K562 (cell line): ENCODE measurements at regions not wholly inside any gene's neighbourhood (a gene's known extent, or its start where the extent isn't known, plus 50 kb on each side); places are given as distances from the start of the nearest gene placed in this dataset.

Experiments used
- EWSR1 ChIP-seq: fragments of 450-650 bp; IDR thresholded peaks from 2 replicates; pipeline ENCODE4 v1.6.1; 2018; ENCODE audit warnings: borderline replicate concordance, mild to moderate bottlenecking, low read depth, moderate library complexity; ENCODE audit not compliant: partially characterized antibody
- HMG20B ChIP-seq: fragments of 250-450 bp; sonication (Bioruptor Pico); IDR thresholded peaks from 2 replicates; pipeline ENCODE4 v1.5.0; 2021; ENCODE audit warnings: mild to moderate bottlenecking
- MAFK ChIP-seq: IDR thresholded peaks from 2 replicates; pipeline ENCODE4 v1.6.1; 2011; ENCODE audit warnings: low read length, improper control_type of control experiment
- MED1 ChIP-seq: sonication (generic); formaldehyde crosslinking; IDR thresholded peaks from 2 replicates; pipeline ENCODE4 v1.8.1; 2023; ENCODE audit warnings: missing genetic modification reagents, borderline replicate concordance
- MTA3 ChIP-seq: fragments of 450-650 bp; formaldehyde crosslinking; IDR thresholded peaks from 2 replicates; pipeline ENCODE4 v1.6.1; 2017; ENCODE audit warnings: mild to moderate bottlenecking, borderline replicate concordance
- NELFE ChIP-seq: IDR thresholded peaks from 2 replicates; pipeline ENCODE4 v1.6.1; 2011; ENCODE audit warnings: mild to moderate bottlenecking; ENCODE audit not compliant: insufficient read depth, insufficient read length
- PHF21A ChIP-seq: fragments of 450-650 bp; IDR thresholded peaks from 2 replicates; pipeline ENCODE4 v1.6.1; 2017; ENCODE audit warnings: low read depth, borderline replicate concordance
- RBBP5 ChIP-seq: fragments of 200-600 bp; sonication (generic); IDR thresholded peaks from 2 replicates; pipeline ENCODE4 v1.6.1; 2012; ENCODE audit warnings: borderline replicate concordance, mild to moderate bottlenecking, low read length, control low read depth, inconsistent platforms; ENCODE audit not compliant: insufficient read depth, poor library complexity, severe bottlenecking
- SP2 ChIP-seq: IDR thresholded peaks from 2 replicates; pipeline ENCODE4 v1.6.1; 2011; ENCODE audit warnings: mild to moderate bottlenecking, low read depth, low read length, moderate library complexity; ENCODE audit not compliant: poor library complexity, severe bottlenecking; ENCODE audit errors: extremely low read depth
- SRF ChIP-seq, 2 experiments: fragments of 250-450, 450-650 bp in 1 of 2; sonication (Bioruptor Pico) in 1 of 2; sonication (generic) in 1 of 2; formaldehyde crosslinking; IDR thresholded peaks; 2 replicates each; pipeline versions ENCODE4 v1.5.0 to v1.5.1; 2020 to 2022; ENCODE audit warnings: mild to moderate bottlenecking in 1 of 2, missing genetic modification reagents in 1 of 2
- TEAD1 ChIP-seq, 2 experiments: fragments of 450-650 bp in 1 of 2; sonication (generic) in 1 of 2; formaldehyde crosslinking; IDR thresholded peaks; 2 replicates each; pipeline versions ENCODE4 v1.4.0 to v1.8.0; 2020 to 2022; ENCODE audit warnings: mild to moderate bottlenecking in 2 of 2, missing genetic modification reagents in 1 of 2
- ZBTB9 ChIP-seq: fragments of 450-650 bp; formaldehyde crosslinking; IDR thresholded peaks from 2 replicates; pipeline ENCODE4 v1.4.0; 2020; ENCODE audit warnings: mild to moderate bottlenecking, moderate library complexity
- ZNF184 ChIP-seq: sonication (generic); formaldehyde crosslinking; IDR thresholded peaks from 2 replicates; pipeline ENCODE4 v1.5.0; 2020; ENCODE audit warnings: missing genetic modification reagents
- ZNF239 ChIP-seq: fragments of 250-450 bp; sonication (Bioruptor Pico); IDR thresholded peaks from 2 replicates; pipeline ENCODE4 v1.4.0; 2020; ENCODE audit warnings: mild to moderate bottlenecking
- ZNF282 ChIP-seq: sonication (generic); formaldehyde crosslinking; IDR thresholded peaks from 2 replicates; pipeline ENCODE4 v1.8.1; 2023; ENCODE audit warnings: missing genetic modification reagents
- ZNF639 ChIP-seq, 2 experiments: fragments of 200-800 bp in 1 of 2; sonication (Bioruptor generic) in 1 of 2; sonication (generic) in 1 of 2; formaldehyde crosslinking in 1 of 2; IDR thresholded peaks in 1 of 2; conservative IDR thresholded peaks in 1 of 2; 2 replicates each; pipeline versions ENCODE4 v1.5.0 to v1.6.1; 2016 to 2020; ENCODE audit warnings: missing compliant biosample characterization in 1 of 2, missing genetic modification characterization in 1 of 2, missing genetic modification reagents in 1 of 2
- ZNF766 ChIP-seq: fragments of 200-800 bp; sonication (Bioruptor generic); conservative IDR thresholded peaks from 2 replicates; pipeline ENCODE4 v1.6.1; 2016; ENCODE audit warnings: missing genetic modification characterization, missing compliant biosample characterization
- TF ChIP-seq, protein P1 (sequence below): fragments of 250-450 bp; sonication (Bioruptor Pico); IDR thresholded peaks from 2 replicates; pipeline ENCODE4 v1.4.0; 2020; ENCODE audit warnings: borderline replicate concordance
- TF ChIP-seq, protein P2 (sequence below): sonication (generic); formaldehyde crosslinking; IDR thresholded peaks from 2 replicates; pipeline ENCODE4 v1.8.0; 2023; ENCODE audit warnings: mild to moderate bottlenecking, missing genetic modification reagents
- TF ChIP-seq, protein P3 (sequence below), 2 experiments: fragments of 450-650 bp; IDR thresholded peaks; 2 replicates each; pipeline ENCODE4 v1.6.1; 2016

DNA sequence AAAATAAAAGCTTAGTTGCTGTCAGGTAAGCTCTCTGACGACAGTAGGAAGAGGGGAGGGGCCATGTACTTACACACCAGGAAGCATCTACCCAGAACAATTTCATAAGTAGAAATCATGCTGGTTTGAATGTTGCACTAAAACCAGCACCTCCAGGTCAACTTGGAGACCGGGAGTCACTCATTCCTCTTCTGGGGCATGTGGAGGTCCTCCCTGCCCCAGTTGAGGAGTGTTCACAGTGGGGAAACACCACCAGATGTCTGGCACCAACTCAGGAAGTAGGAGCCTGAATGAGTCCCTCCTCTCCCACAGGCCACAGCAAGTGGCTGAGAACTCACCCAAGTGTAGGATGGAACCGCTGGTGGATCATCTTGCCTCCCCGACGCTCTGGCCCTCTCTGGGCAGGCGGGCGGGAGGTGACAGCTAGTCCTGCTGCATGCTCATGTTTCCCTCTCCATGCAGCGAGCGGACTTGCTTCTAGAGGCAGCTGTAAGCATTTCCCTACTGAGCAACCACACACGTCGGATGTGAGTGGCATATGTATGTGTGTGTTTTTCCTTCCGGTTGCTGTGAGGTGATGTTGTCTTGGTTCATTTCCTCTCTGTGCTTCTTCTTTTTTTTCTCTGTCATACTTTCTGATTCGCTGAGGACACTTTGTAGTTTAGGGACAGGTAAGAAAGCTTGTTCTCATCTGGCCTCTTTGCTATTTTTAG is 149.5 kb upstream of the NEDD9 start (continued):
- 0 out of 4 replicates have a peak, but pooled peaks of 1 of the 2 experiments have one; percentile 23 for TF ChIP-seq TEAD1 (CRISPR knock-in tag; IDR thresholded peaks at IDR 0.05)
- TF ChIP-seq ZNF184 (CRISPR knock-in tag): no peak
- TF ChIP-seq MAFK: no peak
- no peak for TF ChIP-seq MTA3
- 0 out of 2 replicates have a peak, but pooled peaks have one; percentile 40 for TF ChIP-seq ZNF766 (CRISPR knock-in tag)
- TF ChIP-seq, protein P1, sequence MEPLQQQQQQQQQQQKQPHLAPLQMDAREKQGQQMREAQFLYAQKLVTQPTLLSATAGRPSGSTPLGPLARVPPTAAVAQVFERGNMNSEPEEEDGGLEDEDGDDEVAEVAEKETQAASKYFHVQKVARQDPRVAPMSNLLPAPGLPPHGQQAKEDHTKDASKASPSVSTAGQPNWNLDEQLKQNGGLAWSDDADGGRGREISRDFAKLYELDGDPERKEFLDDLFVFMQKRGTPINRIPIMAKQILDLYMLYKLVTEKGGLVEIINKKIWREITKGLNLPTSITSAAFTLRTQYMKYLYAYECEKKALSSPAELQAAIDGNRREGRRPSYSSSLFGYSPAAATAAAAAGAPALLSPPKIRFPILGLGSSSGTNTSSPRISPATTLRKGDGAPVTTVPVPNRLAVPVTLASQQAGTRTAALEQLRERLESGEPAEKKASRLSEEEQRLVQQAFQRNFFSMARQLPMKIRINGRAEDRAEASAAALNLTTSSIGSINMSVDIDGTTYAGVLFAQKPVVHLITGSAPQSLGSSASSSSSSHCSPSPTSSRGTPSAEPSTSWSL (CRISPR knock-in tag): 0 out of 2 replicates have a peak, but pooled peaks have one; percentile 56
- peak in 1 of 2 experiments; percentile 48; a peak in 2 of 4 replicates for TF ChIP-seq ZNF639 (CRISPR knock-in tag; conservative IDR thresholded peaks at IDR 0.05 in 1 of 2, IDR thresholded peaks at IDR 0.05 in 1 of 2)
- TF ChIP-seq MED1 (CRISPR knock-in tag): no peak
- TF ChIP-seq SP2: no peak
- no peak for TF ChIP-seq RBBP5
- no peak for TF ChIP-seq EWSR1
- TF ChIP-seq ZNF282 (CRISPR knock-in tag): no peak
- no peak for TF ChIP-seq PHF21A
- no peak for TF ChIP-seq HMG20B (CRISPR knock-in tag)
- TF ChIP-seq ZNF239: no peak
- peak; percentile 80; the same call in 1 of the 2 replicates for TF ChIP-seq ZBTB9 (CRISPR knock-in tag)
- TF ChIP-seq SRF (CRISPR knock-in tag; IDR thresholded peaks at IDR 0.05): no peak
- TF ChIP-seq, protein P2, sequence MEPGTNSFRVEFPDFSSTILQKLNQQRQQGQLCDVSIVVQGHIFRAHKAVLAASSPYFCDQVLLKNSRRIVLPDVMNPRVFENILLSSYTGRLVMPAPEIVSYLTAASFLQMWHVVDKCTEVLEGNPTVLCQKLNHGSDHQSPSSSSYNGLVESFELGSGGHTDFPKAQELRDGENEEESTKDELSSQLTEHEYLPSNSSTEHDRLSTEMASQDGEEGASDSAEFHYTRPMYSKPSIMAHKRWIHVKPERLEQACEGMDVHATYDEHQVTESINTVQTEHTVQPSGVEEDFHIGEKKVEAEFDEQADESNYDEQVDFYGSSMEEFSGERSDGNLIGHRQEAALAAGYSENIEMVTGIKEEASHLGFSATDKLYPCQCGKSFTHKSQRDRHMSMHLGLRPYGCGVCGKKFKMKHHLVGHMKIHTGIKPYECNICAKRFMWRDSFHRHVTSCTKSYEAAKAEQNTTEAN (CRISPR knock-in tag): no peak
- TF ChIP-seq, protein P3, sequence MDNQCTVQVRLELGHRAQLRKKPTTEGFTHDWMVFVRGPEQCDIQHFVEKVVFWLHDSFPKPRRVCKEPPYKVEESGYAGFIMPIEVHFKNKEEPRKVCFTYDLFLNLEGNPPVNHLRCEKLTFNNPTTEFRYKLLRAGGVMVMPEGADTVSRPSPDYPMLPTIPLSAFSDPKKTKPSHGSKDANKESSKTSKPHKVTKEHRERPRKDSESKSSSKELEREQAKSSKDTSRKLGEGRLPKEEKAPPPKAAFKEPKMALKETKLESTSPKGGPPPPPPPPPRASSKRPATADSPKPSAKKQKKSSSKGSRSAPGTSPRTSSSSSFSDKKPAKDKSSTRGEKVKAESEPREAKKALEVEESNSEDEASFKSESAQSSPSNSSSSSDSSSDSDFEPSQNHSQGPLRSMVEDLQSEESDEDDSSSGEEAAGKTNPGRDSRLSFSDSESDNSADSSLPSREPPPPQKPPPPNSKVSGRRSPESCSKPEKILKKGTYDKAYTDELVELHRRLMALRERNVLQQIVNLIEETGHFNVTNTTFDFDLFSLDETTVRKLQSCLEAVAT (IDR thresholded peaks at IDR 0.05): no peak
- no peak for TF ChIP-seq NELFE
